MCF 10A (cell line): ENCODE measurements at regions not wholly inside any gene's neighbourhood (a gene's known extent, or its start where the extent isn't known, plus 50 kb on each side); places are given as distances from the start of the nearest gene placed in this dataset.
"Not testable (repeated sequence)": the region's sequence is repeated elsewhere in the genome, so short reads cannot be mapped to it uniquely, and the experiment has no call there.

Source experiments
- BruUV-seq: library from RNA; stranded (reverse); fragments of 400-500 nt; replicated peaks from 2 replicates; lab custom pipeline; 2021; lab: Mats Ljungman, UMichigan
- CTCF ChIA-PET: fragments of 300-600 bp; sonication (Branson Sonifier 250); formaldehyde crosslinking; extraction: SDS; loops from one replicate; lab custom pipeline; 2021; ENCODE audit warnings: antibody characterized with exemption, inconsistent platforms; lab: Yijun Ruan, JAX
- POLR2A ChIA-PET: fragments of 300-600, 350-650 bp; sonication (Branson Sonifier 250); formaldehyde crosslinking; extraction: SDS; loops from one replicate; lab custom pipeline; 2020; ENCODE audit warnings: antibody characterized with exemption, inconsistent platforms; lab: Yijun Ruan, JAX
- DNase-seq: peaks from one replicate; pipeline ENCODE4 v3.0.0-alpha.2; 2018; ENCODE audit not compliant: unreplicated experiment
- H3K27ac Mint-ChIP-seq: one replicate; pipeline ENCODE4 v1.8.0; 2022; ENCODE audit warnings: mild to moderate bottlenecking, low read depth, mixed read lengths; ENCODE audit not compliant: unreplicated experiment
- H3K27me3 Mint-ChIP-seq: one replicate; pipeline ENCODE4 v1.8.0; 2022; ENCODE audit warnings: mixed read lengths; ENCODE audit not compliant: insufficient read depth, unreplicated experiment
- H3K36me3 Mint-ChIP-seq: one replicate; pipeline ENCODE4 v1.8.0; 2022; ENCODE audit warnings: mild to moderate bottlenecking, moderate library complexity, mixed read lengths; ENCODE audit not compliant: insufficient read depth, unreplicated experiment
- H3K4me1 Mint-ChIP-seq: one replicate; pipeline ENCODE4 v1.8.0; 2022; ENCODE audit warnings: mixed read lengths; ENCODE audit not compliant: insufficient read depth, unreplicated experiment
- H3K4me3 Mint-ChIP-seq: one replicate; pipeline ENCODE4 v1.8.0; 2022; ENCODE audit warnings: mild to moderate bottlenecking, moderate library complexity, mixed read lengths; ENCODE audit not compliant: unreplicated experiment
- H3K9me3 Mint-ChIP-seq: one replicate; pipeline ENCODE4 v1.8.0; 2022; ENCODE audit warnings: mixed read lengths; ENCODE audit not compliant: unreplicated experiment
- intact Hi-C: fragments of 100-400 bp; cut with micrococcal nuclease; formaldehyde crosslinking; loops from 2 replicates; pipeline ENCODE4 v1.14.1; 2022
- TF ChIP-seq, protein P1 (sequence below): fragments of 200-600 bp; IDR thresholded peaks from one replicate; pipeline ENCODE4 v1.8.0; 2022; ENCODE audit warnings: antibody characterized with exemption, mild to moderate bottlenecking; ENCODE audit not compliant: unreplicated experiment

DNA sequence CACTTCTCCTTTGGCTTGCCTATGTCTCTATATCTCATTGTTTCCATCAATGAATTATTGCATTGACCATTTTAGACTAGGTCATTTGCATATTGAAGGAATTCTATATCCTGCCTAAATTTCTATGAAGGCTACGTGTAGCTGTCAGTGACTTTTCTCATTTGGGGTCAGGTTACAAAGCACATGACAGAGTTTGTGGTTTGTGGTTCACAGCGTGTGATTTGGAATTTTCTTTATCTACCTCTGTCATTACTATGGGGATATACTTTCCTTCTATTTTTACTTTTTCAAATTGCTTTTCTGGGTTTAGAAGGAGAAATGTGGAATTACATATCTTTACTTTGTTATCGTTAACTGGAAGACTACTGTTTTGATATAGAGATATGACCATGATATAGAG is 317.3 kb upstream of the CFAP20DC start:
- no TSS peak for BruUV-seq
- DNase-seq = peak; percentile 56
- H3K4me3 Mint-ChIP-seq = no peak overlapping the region
- TF ChIP-seq, protein P1, sequence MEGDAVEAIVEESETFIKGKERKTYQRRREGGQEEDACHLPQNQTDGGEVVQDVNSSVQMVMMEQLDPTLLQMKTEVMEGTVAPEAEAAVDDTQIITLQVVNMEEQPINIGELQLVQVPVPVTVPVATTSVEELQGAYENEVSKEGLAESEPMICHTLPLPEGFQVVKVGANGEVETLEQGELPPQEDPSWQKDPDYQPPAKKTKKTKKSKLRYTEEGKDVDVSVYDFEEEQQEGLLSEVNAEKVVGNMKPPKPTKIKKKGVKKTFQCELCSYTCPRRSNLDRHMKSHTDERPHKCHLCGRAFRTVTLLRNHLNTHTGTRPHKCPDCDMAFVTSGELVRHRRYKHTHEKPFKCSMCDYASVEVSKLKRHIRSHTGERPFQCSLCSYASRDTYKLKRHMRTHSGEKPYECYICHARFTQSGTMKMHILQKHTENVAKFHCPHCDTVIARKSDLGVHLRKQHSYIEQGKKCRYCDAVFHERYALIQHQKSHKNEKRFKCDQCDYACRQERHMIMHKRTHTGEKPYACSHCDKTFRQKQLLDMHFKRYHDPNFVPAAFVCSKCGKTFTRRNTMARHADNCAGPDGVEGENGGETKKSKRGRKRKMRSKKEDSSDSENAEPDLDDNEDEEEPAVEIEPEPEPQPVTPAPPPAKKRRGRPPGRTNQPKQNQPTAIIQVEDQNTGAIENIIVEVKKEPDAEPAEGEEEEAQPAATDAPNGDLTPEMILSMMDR = no peak
- ChIA-PET CTCF (no interaction called here), POLR2A (no interaction called here)
- peaks cover 21% of the 10 kb centered on the region for H3K4me1 Mint-ChIP-seq
- H3K27ac Mint-ChIP-seq = no peak overlapping the region
- H3K9me3 Mint-ChIP-seq = no peaks in the 10 kb centered on the region
- no peaks in the 10 kb centered on the region for H3K36me3 Mint-ChIP-seq
- intact Hi-C loops = no loop called here
- no peaks in the 10 kb centered on the region for H3K27me3 Mint-ChIP-seq

DNA sequence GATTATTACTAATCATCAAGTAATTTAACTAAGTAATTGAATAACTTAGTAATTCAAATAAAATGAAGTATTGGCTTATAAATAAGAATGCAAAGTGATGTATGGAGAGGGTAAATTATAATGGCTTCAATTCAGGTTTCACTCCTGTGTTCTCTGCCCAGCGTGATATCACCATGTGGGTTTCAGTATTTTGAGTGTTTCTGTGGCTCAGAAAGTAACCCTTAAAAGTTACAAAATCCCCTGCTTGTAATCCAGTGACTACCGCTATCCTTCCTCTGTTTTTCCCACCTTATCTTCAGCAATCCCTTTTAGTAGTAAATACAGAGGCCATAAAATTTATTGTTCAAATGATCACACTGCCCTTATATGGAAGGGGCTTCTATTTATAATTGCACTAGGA is 316.4 kb upstream of the CFAP20DC start:
- CTCF ChIA-PET = no interaction called here
- BruUV-seq = no TSS peak
- POLR2A ChIA-PET = interaction anchor here (1.0 kb wide), 1 partner anchor 59 kb away, joined by 3 read pairs; no protein-coding TSS in a partner anchor
- intact Hi-C loops = no loop called here
- TF ChIP-seq, protein P1 = no peak
- Mint-ChIP-seq H3K9me3 (peaks cover 8% of the 10 kb centered on the region), H3K27me3 (no peaks in the 10 kb centered on the region), H3K27ac (no peak overlapping the region), H3K36me3 (no peaks in the 10 kb centered on the region), H3K4me3 (no peak overlapping the region), H3K4me1 (peaks cover 21% of the 10 kb centered on the region)
- no peak for DNase-seq

- ChIA-PET POLR2A (interaction anchor here (0.6 to 1.4 kb wide), 4 partner anchors 28 to 62 kb away, joined by 3 read pairs; no protein-coding TSS in a partner anchor), CTCF (interaction anchor here (1.0 kb wide), 1 partner anchor 72 kb away, joined by 3 read pairs; no protein-coding TSS in a partner anchor)
- peaks cover 8% of the 10 kb centered on the region for H3K9me3 Mint-ChIP-seq
- no peaks in the 10 kb centered on the region for H3K27me3 Mint-ChIP-seq
- peak overlapping the region; percentile 19 for H3K27ac Mint-ChIP-seq
- no peak for DNase-seq
- peaks cover 21% of the 10 kb centered on the region for H3K4me1 Mint-ChIP-seq
- no TSS peak for BruUV-seq
- TF ChIP-seq, protein P1 = no peak
- H3K36me3 Mint-ChIP-seq = no peaks in the 10 kb centered on the region
- H3K4me3 Mint-ChIP-seq = no peak overlapping the region
- intact Hi-C loops = no loop called here
These were observed 314.7 kb upstream of the CFAP20DC start for GRCh38 chr3:59364496-59364895.

DNA sequence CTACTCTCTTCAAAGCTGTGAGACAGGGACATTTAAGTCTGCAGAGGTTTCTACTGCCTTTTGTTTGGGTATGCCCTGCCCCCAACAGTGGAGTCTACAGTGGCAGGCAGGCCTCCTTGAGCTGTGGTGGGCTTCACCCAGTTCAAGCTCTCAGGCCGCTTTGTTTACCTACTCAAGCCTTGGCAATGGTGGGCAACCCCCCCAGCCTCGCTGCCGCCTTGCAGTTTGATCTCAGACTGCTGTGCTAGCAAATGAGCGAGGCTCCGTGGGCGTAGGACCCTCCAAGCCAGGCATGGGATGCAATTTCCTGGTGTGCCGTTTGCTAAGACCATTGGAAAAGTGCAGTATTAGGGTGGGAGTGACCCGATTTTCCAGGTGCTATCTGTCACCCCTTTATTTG is 310.5 kb upstream of the CFAP20DC start:
- H3K4me3 Mint-ChIP-seq, H3K27me3 Mint-ChIP-seq, H3K9me3 Mint-ChIP-seq, intact Hi-C loops, H3K36me3 Mint-ChIP-seq, H3K27ac Mint-ChIP-seq, CTCF ChIA-PET, BruUV-seq, DNase-seq, POLR2A ChIA-PET: not testable (repeated sequence)
- H3K4me1 Mint-ChIP-seq = peaks cover 14% of the 10 kb centered on the region

- no peaks in the 10 kb centered on the region for H3K36me3 Mint-ChIP-seq
- ChIA-PET POLR2A (no interaction called here), CTCF (no interaction called here)
- intact Hi-C loops = no loop called here
- no peak for DNase-seq
- BruUV-seq = no TSS peak
- H3K9me3 Mint-ChIP-seq = no peaks in the 10 kb centered on the region
- no peaks in the 10 kb centered on the region for H3K4me1 Mint-ChIP-seq
- H3K27ac Mint-ChIP-seq = no peak overlapping the region
- H3K27me3 Mint-ChIP-seq = no peaks in the 10 kb centered on the region
- TF ChIP-seq, protein P1 = no peak
- H3K4me3 Mint-ChIP-seq = no peak overlapping the region
These were observed 291.6 kb upstream of the CFAP20DC start for GRCh38 chr3:59341459-59341858.
